NB4 (cell line): ENCODE measurements at regions not wholly inside any gene's neighbourhood (a gene's known extent, or its start where the extent isn't known, plus 50 kb on each side); places are given as distances from the start of the nearest gene placed in this dataset.

Experiments used
- MAX ChIP-seq: IDR thresholded peaks from 2 replicates; pipeline ENCODE4 v1.6.1; 2011; ENCODE audit warnings: low read depth, low read length
- POLR2A ChIP-seq: IDR thresholded peaks from 2 replicates; pipeline ENCODE4 v1.6.1; 2011; ENCODE audit warnings: mild to moderate bottlenecking; ENCODE audit not compliant: insufficient read length; ENCODE audit errors: extremely low read depth
- TF ChIP-seq, protein P1 (sequence below): IDR thresholded peaks from one replicate; pipeline ENCODE4 v1.5.1; 2012; ENCODE audit warnings: low read depth, low read length

DNA sequence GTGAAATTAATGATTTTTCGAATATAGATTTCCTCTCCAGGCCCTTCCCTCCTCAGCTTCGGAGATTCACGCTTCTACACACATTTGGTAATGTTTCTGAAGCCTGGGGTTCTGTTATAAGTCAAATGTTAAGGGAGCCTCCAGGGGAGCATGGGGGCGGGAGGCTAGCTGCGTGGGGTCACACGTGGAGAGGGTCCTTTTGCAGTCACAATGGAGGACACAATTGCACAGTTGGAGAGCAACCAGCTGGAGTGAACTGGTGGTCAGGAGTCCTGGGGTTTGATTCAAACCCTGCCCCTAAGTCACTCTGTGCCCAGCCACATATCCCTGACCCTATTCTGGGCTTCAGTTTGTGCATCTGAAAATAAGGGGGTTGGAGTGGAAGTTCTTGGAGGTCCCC is 481.4 kb downstream of the CDK5RAP2 start:
- TF ChIP-seq, protein P1, sequence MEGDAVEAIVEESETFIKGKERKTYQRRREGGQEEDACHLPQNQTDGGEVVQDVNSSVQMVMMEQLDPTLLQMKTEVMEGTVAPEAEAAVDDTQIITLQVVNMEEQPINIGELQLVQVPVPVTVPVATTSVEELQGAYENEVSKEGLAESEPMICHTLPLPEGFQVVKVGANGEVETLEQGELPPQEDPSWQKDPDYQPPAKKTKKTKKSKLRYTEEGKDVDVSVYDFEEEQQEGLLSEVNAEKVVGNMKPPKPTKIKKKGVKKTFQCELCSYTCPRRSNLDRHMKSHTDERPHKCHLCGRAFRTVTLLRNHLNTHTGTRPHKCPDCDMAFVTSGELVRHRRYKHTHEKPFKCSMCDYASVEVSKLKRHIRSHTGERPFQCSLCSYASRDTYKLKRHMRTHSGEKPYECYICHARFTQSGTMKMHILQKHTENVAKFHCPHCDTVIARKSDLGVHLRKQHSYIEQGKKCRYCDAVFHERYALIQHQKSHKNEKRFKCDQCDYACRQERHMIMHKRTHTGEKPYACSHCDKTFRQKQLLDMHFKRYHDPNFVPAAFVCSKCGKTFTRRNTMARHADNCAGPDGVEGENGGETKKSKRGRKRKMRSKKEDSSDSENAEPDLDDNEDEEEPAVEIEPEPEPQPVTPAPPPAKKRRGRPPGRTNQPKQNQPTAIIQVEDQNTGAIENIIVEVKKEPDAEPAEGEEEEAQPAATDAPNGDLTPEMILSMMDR: no peak
- no peak for TF ChIP-seq MAX
- TF ChIP-seq POLR2A: no peak
